Mucosa of gallbladder (tissue), 1 donor: ENCODE measurements at regions not wholly inside any gene's neighbourhood (a gene's known extent, or its start where the extent isn't known, plus 50 kb on each side); places are given as distances from the start of the nearest gene placed in this dataset.

ENCODE experiments used
- DNase-seq: peaks from one replicate; pipeline ENCODE4 v3.0.0-alpha.2; 2020; ENCODE audit warnings: low spot score
- donor health status: DM: no; HTN: no; CAD: no.

DNA sequence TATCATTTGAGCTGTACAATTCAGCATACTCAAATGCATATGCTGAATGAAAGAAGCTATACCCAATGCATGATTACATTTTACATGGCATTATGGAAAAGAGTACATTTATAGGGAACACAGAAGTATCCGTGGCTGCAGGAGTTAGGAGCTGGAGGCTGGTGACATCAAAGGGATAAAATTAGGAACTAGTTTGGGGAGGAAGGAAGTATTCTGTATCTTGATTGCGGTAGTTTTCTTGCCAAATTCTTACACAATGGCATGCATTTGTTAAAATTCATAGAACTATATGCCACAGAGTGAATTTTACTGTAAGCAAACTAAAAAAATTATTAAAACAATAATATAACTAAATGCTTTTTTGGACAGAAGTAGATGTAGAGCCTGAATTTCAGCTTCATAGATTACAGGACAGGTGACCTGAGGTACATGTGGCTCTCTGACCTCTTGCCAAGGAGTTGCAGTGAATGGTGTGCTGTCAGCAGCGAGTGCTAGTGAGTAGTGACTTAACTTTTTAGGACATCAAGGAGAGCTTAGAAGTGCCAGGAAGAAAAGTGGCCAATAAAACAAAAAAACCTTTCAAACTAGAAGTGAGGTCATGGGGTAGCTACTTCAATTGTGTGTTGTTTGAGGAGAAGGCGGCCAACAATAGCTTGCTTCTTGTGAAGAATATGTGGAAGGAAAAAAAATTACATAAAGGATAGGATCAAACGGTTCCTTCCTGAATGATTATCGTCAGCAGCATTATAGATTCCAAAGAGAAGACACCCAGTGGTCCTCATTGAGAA is 514.9 kb upstream of the CLINT1 start:
- DNase-seq = no peak

- no peak for DNase-seq
Measured at GRCh38 chr5:158369241-158369640, 510.3 kb upstream of the CLINT1 start.

- no peak for DNase-seq
Measured at GRCh38 chr5:158368686-158369085, 509.7 kb upstream of the CLINT1 start.

DNA sequence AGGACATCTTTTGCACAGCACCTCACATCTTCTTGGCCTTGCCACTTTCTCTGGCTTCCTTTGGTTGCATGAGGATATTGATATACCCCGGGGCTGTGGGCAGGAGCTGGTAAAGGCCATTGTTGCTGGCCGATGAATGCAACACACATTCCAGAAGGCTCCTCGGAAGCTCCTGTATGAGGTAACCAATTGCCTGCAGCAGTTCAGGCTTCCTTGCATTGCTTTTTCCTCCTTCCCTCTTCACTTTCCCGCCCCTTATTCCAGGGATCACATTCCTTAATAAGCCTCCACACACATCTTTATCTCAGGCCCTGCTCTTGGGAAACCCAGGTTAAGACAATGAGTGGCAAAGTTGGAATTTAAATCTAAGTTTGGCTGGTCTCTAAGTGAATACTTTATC is 505.4 kb upstream of the CLINT1 start:
- DNase-seq = no peak

DNA sequence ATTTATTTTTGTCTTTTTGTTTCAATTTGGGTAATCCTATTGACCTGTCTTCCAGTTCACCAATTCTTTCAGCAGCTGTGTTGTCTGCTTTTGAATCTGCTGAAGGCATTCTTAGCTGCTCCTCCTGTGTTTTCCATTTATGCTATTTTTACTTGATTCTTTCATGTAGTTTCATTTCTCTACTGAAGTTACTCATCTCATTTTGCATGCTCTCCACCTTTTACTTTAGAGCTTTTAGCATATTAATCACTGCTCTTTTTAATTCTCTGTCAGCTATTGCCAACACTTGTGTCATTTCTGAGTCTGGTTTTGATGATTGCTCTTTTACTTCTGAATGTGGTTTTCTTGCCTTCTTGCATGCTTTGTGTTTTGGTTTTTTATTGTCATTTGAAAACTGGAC is 496.0 kb upstream of the CLINT1 start:
- DNase-seq = no peak

DNA sequence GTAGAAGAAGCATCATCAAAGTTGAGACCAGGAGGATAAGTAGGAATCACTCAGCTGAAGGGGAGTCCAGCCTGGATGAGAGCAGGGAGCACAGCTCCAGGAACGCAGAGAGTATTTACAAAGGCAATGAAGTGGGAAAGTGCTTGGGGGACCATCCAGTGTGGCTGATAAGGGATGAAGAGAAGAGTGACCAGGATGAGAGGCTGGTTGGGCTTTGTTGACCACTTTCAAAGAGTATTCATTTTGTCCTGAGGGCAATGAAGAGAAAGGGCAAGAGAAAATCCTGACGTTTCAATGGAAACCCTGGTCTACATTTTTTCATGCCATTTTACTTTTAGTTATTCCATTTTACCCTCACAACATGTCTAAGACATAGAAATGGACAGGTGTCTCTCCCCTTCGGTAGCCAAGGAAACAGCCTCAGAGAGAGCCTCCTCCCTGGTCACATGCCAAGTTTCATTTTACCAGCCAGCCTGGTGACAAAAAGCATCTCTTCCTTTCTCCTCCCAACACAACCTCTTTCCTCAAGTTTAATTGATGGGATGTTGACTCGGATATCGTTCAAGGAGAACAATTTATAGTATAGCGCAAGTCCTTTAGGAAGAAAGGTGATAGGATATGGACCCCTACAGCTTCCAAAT is 492.7 kb upstream of the CLINT1 start:
- no peak for DNase-seq

GRCh38 chr5:158349987-158350386 is 491.0 kb upstream of the CLINT1 start:
- no peak for DNase-seq

DNA sequence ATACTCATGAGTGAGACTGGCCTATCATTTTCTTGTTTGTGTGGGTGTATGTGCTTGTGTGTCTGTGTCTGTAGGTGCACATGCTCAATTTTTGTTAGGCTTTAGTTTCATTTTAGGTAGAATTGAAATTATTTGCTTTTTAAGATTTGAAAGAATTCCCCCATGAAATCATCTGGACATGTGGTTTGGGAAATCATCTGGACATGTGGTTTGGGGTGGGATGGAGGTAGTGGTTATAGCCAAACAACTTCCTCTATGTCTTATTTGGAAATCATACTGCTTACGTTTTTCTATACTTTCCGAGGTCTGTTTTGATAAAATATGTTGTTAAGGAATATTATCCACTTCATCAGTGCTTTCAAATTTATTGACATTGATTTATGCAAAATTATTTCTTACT is 485.4 kb upstream of the CLINT1 start:
- no peak for DNase-seq

DNA sequence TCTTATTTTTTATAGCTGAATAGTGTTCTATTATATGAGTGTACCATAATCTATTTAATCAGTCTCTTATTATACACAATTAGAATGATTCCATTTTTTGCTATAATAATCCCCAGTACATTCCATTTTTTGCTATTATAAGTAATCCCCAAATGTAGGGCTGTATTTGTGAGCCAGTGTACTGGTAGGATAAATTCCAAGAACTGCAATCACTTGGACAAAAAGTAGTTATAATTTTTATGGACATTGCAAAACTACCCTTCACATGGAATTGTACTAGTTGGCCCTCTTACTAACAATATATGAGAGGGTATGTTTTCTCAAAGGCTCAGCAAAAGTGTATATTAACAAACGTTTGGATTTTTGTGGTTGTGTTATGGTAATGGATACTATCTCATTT is 481.7 kb upstream of the CLINT1 start:
- DNase-seq = no peak

DNA sequence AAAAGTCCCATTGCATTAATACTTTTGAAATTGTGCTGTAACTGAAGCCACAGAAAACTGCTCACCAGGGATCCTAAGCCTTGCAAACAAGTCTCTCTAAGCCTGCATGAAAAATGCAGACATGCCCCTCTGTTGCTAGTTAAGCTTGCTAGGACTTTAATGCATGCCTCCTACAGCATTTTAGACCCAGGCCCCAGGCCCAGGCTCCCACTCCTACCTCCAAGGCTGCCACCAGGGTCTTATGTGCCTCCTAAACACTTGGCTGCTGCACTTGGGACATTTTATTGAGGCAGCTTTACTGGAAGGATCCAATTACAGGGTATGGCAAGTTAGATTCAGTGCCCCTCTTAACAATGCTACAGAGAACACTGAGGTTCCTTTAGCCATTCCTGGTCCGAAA is 467.3 kb upstream of the CLINT1 start:
- no peak for DNase-seq

DNA sequence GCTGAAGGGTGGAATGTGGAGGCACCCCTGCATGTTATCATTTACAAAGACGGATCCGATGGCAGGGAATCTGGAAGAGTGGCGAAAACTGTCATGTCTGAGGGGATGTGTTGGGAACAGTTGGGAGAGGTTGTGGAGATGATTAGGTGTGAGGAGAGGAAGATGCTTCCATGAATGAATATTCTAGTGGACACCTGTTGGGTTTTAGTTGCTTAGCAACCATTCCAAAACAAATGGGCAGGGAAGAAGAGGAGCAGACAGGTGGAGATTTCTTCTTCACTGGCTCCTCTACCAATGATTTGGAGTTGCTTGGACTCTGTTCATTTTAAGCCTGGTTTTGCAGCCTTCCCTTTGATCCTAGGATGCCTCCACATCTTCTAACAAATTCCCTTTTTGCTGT is 465.3 kb upstream of the CLINT1 start:
- no peak for DNase-seq

DNA sequence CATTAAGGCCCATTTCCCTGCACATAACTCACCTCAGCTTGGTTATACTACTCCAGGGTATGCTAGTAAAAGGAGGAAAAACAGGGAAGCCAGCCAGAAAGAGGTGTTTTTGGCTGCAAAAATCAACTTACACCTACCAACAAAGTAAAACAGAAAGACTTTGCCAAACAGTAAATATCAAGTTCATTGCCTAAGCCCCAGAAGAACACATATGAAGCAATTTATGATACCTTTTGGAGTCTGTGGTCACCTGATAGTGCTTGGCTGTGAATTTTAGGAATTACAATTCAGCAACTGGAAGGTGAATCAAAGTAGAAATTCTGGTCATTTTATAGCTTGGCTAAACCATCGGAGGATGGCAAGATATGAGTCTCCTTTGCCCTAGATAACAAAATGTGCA is 463.7 kb upstream of the CLINT1 start:
- DNase-seq = no peak

GRCh38 chr5:158320934-158321333 is 462.0 kb upstream of the CLINT1 start:
- DNase-seq = no peak

GRCh38 chr5:158320178-158320674 is 461.3 kb upstream of the CLINT1 start:
- no peak for DNase-seq

DNA sequence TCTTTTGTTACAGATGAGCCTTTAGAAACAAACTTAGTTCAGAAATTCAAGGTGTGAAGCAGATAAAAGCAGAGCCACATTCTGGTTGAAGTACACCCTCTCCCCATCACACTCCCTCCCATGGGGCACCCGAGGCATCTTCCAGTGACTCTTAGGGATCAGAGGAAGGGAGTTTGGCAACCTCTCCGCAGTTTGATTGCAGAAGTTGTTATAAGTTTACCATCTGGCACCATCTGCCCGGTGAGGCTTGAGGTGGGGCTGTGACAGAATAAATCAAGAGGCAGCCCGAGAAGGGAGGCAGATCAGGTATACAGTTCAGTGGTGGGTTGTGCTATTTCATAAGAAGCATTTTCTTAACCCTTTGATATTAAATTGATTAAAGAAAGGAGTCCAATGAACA is 458.6 kb upstream of the CLINT1 start:
- no peak for DNase-seq

DNA sequence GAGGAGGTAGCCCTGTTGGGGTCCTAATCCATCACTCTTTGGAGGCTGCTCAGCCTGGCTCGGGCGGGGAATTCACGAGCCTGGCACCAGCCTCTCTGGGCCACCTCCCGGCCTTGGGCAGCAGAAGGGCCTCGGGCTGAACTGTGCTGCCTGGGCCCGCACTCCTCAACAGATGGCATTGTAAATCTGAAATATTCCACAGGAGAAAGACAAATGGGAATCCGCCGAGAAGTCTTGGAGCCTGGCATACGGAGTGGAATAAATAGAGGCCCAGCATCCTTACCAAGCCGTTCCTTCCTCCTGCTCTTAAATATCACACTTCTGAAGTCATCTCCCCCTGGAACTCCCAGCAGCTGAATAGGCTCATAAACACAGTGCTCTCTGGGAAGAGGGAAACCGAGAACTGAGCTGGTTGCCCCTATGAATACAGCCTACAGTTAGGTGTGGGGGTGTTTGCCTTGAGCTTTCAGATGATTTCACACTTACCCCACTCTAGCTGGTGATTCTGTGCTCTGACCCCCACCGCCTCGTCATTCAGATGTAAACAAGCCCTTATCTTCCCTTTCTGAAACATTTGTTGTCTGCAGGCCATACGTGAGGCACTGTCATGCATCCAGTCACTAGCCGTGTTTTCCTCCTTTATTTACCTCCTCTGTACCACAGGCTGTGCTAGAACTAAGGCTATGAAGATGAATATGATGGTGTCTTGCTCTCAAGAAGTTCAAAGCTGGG is 455.0 kb upstream of the CLINT1 start:
- DNase-seq = no peak

DNA sequence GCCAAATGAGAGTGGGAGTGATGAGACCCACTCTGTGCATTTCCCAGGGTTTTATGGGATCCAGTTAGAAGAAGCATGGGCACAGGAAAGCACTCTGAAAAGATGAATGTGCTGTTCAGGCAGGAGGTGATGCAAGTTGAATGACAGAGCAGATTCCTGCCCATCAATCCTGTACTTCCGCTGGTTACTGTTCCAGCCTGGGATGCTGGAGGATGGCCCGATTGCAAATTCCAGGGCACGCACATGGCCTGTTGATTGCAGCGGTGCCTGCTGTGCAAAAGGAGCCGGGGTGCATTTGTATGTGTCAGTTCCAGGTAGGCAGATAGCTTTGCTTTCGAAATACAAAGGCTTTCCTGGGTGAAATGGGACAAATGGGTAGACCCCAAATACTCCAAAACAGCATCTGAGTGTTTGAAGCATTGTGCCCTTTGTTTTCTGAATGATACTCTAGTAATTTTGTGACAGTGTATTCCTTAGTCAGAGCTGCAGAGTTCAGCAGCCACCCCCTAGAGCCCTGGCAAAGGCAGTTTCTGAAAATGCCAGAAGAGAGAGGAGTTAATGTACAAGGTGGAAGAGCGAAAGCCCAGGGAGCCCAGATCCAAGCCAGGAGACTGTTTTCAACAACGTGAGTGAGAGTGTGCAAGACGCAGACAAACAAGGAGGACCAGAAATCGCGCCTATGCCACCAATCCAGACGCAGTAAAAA is 454.2 kb upstream of the CLINT1 start:
- DNase-seq = no peak

DNA sequence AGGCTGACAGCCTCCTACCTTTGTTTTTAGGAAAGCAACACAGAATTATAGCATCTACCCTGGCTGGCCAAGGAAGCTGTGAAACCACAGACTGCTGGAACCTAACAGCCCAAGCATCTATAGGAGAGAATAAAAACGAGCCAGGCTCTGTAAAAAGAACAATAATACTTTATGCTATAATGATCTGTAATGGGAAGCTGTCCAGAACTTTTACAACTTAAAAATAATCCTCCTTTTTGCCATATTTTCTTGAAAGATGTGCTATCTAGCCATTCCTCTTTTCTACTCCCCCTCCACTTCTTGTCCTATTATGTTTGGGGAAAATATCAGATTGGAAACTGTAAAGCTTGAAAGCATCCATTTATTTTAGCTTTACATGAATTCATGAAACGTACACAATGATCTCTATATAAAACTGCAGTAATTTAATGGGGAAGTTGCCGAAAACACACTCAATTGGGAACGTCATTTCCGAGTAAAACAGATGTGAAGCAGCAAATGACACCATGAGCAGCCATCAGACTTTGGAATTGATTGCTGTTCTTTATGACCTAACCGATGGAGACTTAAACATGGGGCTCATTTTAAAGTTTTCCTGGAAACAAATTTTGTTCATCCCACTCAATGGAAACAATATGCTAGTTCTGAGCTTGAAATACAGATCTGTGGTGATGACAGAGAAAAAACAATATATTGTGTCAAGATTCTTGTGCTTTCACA is 450.3 kb upstream of the CLINT1 start:
- no peak for DNase-seq

GRCh38 chr5:158308429-158309025 is 449.6 kb upstream of the CLINT1 start:
- DNase-seq = no peak

DNA sequence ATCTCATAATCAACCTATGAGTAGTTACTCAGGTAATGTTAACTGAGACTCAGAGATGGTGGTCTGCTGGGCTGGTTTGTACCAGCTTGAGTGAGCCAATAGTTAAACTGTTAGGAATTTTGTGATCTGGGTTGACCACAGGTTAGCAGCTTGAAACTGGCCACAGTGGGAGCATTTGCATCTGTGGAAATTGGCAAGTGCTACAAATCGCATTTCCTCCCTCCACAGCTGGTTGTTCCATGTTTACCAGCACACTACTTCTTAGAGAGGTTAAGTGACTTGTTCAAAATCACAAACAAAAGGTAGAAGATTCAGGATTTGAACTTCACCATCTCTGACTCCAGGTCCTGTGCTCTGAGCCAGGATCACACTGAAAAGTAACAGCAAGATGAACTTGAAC is 446.9 kb upstream of the CLINT1 start:
- no peak for DNase-seq

- no peak for DNase-seq
Measured at GRCh38 chr5:158304607-158305006, 445.7 kb upstream of the CLINT1 start.
